Peyer's patch (tissue), 4 donors: ENCODE measurements at regions not wholly inside any gene's neighbourhood (a gene's known extent, or its start where the extent isn't known, plus 50 kb on each side); places are given as distances from the start of the nearest gene placed in this dataset.

Experiments
- DNase-seq, 3 donors: peaks; one replicate each; pipeline ENCODE4 v3.0.0-alpha.2; 2017 to 2019
- H3K27ac ChIP-seq, 4 donors: fragments of 200-600 bp; sonication (generic); one replicate each; pipeline ENCODE4 v1.5.1; 2016 to 2019
- H3K27me3 ChIP-seq, 2 donors: fragments of 200-600 bp; sonication (generic); one replicate each; pipeline ENCODE4 v1.5.1; 2019
- H3K36me3 ChIP-seq, 3 donors: fragments of 200-600 bp; sonication (generic); one replicate each; pipeline ENCODE4 v1.5.1; 2016 to 2019
- H3K4me1 ChIP-seq, 4 donors: fragments of 200-600 bp; sonication (generic); one replicate each; pipeline ENCODE4 v1.5.1; 2016 to 2019
- H3K4me3 ChIP-seq, 4 donors: fragments of 200-600 bp; sonication (generic); 1 replicate in 3 of 4; 2 replicates in 1 of 4; pipeline ENCODE4 v1.5.1; 2016 to 2019; ENCODE audit warnings: mild to moderate bottlenecking in 1 of 4
- H3K9me3 ChIP-seq, 4 donors: fragments of 200-600 bp; sonication (generic); one replicate each; pipeline ENCODE4 v1.5.1; 2016 to 2019; ENCODE audit warnings: mild to moderate bottlenecking in 1 of 4
- POLR2A ChIP-seq, 2 donors: fragments of 450-650 bp; IDR thresholded peaks; one replicate each; pipeline ENCODE4 v1.5.1; 2017; ENCODE audit warnings: antibody characterized with exemption in 2 of 2, mild to moderate bottlenecking in 2 of 2, moderate library complexity in 2 of 2
- TF ChIP-seq, protein P1 (sequence below), 6 experiments: fragments of 450-650 bp in 4 of 6; fragments of 200-600 bp in 2 of 6; sonication (generic) in 1 of 6; IDR thresholded peaks; one replicate each; pipeline ENCODE4 v1.5.1; 2017 to 2019; ENCODE audit warnings: antibody characterized with exemption in 6 of 6, mild to moderate bottlenecking in 3 of 6, moderate library complexity in 1 of 6

DNA sequence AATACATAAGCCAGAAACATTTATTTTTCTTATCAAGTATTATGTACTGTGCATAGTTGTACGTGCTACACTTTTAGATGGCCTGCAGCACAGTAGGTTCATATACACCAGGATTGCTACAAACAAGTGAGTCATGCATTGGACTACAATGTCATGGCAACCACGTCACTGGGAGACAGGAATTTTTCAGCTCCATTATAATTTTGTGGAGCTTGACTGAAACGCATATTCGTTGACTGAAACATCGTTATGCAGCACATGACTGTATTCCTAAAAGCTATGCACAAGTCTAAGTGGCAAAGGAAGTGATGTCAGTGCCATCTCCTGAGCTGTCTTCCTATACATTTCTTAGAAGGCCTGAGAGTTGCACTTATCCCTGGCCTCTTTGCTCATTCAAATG lies 871.8 kb downstream of the IPMK start:
- no peak for TF ChIP-seq POLR2A (IDR thresholded peaks at IDR 0.05)
- TF ChIP-seq, protein P1, sequence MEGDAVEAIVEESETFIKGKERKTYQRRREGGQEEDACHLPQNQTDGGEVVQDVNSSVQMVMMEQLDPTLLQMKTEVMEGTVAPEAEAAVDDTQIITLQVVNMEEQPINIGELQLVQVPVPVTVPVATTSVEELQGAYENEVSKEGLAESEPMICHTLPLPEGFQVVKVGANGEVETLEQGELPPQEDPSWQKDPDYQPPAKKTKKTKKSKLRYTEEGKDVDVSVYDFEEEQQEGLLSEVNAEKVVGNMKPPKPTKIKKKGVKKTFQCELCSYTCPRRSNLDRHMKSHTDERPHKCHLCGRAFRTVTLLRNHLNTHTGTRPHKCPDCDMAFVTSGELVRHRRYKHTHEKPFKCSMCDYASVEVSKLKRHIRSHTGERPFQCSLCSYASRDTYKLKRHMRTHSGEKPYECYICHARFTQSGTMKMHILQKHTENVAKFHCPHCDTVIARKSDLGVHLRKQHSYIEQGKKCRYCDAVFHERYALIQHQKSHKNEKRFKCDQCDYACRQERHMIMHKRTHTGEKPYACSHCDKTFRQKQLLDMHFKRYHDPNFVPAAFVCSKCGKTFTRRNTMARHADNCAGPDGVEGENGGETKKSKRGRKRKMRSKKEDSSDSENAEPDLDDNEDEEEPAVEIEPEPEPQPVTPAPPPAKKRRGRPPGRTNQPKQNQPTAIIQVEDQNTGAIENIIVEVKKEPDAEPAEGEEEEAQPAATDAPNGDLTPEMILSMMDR (IDR thresholded peaks at IDR 0.05), result no peak
- Histone ChIP-seq H3K27me3 (no peaks in the 10 kb centered on the region), H3K36me3 (no peaks in the 10 kb centered on the region), H3K4me1 (no peaks in the 10 kb centered on the region), H3K4me3 (no peak overlapping the region), H3K27ac (no peak overlapping the region), H3K9me3 (no peaks in the 10 kb centered on the region)
- no peak for DNase-seq

DNA sequence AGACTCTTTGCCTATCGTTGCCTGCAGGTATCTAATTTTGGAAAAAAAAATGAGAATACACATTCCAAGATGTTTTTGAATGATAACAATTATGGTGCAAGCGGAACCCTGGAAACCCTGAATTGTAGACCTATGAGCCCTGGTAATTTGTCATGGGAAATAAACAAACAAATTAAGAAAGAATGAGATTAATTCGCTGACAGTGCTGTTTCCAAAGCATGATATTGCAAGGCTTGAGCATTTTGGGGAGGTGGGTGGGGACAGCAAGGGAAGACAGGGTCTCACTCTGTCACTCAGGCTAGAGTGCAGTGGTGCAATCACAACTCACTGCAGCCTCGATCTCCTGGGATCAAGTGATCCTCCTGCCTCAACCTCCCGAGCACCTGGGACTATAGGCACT lies 900.3 kb downstream of the IPMK start:
- H3K4me3 ChIP-seq, result no peak overlapping the region
- TF ChIP-seq, protein P1 (IDR thresholded peaks at IDR 0.05), result no peak
- no peak for TF ChIP-seq POLR2A (IDR thresholded peaks at IDR 0.05)

DNA sequence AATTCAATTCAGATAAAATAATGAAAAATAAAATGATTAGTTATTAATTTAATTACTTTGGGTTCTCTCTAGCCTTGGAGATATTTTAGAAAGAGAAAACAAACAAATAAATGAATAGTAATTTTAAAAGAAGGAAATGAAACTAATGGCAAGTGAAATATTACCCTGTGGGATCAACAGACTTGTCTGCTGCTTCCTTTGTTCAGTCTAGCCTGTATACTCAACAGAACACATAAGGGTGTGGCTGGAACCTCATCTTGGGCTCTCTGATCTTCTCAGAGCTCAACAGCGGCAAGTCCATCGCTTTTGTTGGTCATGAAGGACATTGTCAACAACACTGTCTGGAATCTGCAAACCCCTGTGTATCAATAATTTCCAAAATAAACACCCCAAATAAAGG lies 904.9 kb downstream of the IPMK start:
- TF ChIP-seq POLR2A (IDR thresholded peaks at IDR 0.05), result no peak
- TF ChIP-seq, protein P1 (IDR thresholded peaks at IDR 0.05), result no peak
- no peaks in the 10 kb centered on the region for H3K4me1 ChIP-seq
- H3K9me3 ChIP-seq, result no peaks in the 10 kb centered on the region
- no peak overlapping the region for H3K27ac ChIP-seq
- DNase-seq, result no peak
- no peaks in the 10 kb centered on the region for H3K36me3 ChIP-seq
- H3K4me3 ChIP-seq, result no peak overlapping the region
- H3K27me3 ChIP-seq, result no peaks in the 10 kb centered on the region

More for the DNA sequence above, 900.3 kb downstream of the IPMK start:
- H3K9me3 ChIP-seq, result no peaks in the 10 kb centered on the region
- H3K4me1 ChIP-seq, result no peaks in the 10 kb centered on the region
- no peak for DNase-seq
- H3K27ac ChIP-seq, result no peak overlapping the region
- H3K27me3 ChIP-seq, result no peaks in the 10 kb centered on the region
- no peaks in the 10 kb centered on the region for H3K36me3 ChIP-seq

DNA sequence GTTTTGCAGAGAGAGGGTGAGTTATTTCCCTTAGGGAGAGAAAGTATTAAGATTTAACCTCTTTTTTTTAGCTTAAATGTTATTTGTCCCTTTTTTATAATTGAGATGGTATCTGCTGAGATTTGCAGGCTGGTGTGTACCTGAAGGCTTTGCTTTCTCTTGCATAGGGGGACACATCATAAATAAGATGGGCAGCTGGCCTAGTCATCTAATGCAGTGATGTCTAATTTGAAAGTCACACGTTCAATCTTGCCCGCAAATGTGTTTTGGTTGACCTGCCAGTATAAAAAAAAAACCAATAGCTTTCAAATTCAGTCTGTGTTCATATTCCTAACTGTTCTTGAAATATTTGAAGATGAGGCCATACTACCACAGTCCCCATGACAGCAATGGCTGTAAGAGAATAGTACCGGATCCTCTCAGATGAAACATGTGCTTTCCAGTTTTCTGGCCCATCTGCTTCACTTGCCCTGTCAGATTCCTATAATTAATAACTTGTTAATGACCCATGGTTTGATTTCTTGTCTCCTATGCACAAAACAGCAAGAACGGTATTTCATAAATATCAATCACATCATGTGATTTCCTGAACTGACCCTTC lies 914.2 kb downstream of the IPMK start:
- no peak for DNase-seq
- Histone ChIP-seq H3K27me3 (no peaks in the 10 kb centered on the region), H3K4me1 (no peaks in the 10 kb centered on the region), H3K4me3 (no peak overlapping the region), H3K36me3 (no peaks in the 10 kb centered on the region), H3K9me3 (no peaks in the 10 kb centered on the region), H3K27ac (no peak overlapping the region)
- no peak for TF ChIP-seq POLR2A (IDR thresholded peaks at IDR 0.05)
- TF ChIP-seq, protein P1 (IDR thresholded peaks at IDR 0.05), result no peak

DNA sequence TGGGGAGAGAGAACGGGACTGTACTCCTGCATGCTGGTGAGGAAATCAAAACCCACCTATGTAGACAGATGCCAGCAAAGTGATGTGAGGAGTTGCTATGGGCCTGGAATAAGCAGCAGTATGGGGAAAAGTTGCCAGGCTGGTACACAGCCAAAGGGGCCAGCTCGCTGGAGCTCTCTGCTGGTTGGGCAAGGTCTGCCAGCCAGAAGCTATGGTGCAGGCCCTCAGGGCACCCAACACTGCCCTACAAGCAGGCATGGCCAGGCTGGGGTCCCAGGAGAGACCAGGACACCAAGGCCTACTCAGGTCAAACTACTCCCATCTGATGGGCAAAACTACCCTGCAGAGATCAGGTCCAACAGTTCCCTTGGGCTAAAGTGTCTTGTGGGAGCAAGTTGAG lies 916.6 kb downstream of the IPMK start:
- Histone ChIP-seq H3K4me1 (no peaks in the 10 kb centered on the region), H3K27me3 (no peaks in the 10 kb centered on the region), H3K9me3 (no peaks in the 10 kb centered on the region), H3K27ac (no peak overlapping the region), H3K4me3 (no peak overlapping the region), H3K36me3 (no peaks in the 10 kb centered on the region)
- TF ChIP-seq, protein P1 (IDR thresholded peaks at IDR 0.05), result no peak
- TF ChIP-seq POLR2A (IDR thresholded peaks at IDR 0.05), result no peak
- DNase-seq, result no peak

DNA sequence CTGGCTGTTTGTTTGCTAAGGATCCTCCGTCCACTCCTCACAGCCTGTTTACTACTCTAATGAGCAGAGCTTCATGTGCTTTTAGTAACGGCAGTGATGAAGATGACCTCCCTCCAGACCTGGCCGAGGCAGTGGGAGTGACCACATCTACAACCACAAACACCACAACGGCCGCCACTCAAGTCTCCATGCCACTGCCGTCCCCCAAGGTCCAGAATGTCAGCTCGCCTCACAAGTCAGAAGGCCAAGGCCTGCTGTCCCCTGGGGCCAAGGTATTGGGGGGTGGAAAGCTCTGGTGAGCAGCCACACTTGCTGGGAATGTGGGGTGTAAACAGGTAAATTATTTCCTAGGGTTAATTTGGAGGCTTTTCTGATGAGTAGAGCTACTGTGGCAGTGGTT lies 926.4 kb downstream of the IPMK start:
- H3K27ac ChIP-seq, result no peak overlapping the region
- no peaks in the 10 kb centered on the region for H3K27me3 ChIP-seq
- no peak for TF ChIP-seq POLR2A (IDR thresholded peaks at IDR 0.05)
- TF ChIP-seq, protein P1 (IDR thresholded peaks at IDR 0.05), result no peak
- H3K36me3 ChIP-seq, result no peaks in the 10 kb centered on the region
- no peak for DNase-seq
- H3K4me3 ChIP-seq, result no peak overlapping the region
- no peaks in the 10 kb centered on the region for H3K4me1 ChIP-seq
- H3K9me3 ChIP-seq, result peaks cover 0 to 3% (median 0%) of the 10 kb centered on the region in 4 donors
